Stimulated activated CD4-positive, alpha-beta T cell treated with anti-CD3 and anti-CD28 coated beads, Interleukin-12 subunit alpha, Interleukin-12 subunit beta, amount 100 ng/mL, for 4 hours (primary cell): ENCODE measurements at regions not wholly inside any gene's neighbourhood (a gene's known extent, or its start where the extent isn't known, plus 50 kb on each side); places are given as distances from the start of the nearest gene placed in this dataset.

ENCODE experiments used
- DNase-seq: peaks from one replicate; pipeline ENCODE4 v3.0.0-alpha.2; 2020

DNA sequence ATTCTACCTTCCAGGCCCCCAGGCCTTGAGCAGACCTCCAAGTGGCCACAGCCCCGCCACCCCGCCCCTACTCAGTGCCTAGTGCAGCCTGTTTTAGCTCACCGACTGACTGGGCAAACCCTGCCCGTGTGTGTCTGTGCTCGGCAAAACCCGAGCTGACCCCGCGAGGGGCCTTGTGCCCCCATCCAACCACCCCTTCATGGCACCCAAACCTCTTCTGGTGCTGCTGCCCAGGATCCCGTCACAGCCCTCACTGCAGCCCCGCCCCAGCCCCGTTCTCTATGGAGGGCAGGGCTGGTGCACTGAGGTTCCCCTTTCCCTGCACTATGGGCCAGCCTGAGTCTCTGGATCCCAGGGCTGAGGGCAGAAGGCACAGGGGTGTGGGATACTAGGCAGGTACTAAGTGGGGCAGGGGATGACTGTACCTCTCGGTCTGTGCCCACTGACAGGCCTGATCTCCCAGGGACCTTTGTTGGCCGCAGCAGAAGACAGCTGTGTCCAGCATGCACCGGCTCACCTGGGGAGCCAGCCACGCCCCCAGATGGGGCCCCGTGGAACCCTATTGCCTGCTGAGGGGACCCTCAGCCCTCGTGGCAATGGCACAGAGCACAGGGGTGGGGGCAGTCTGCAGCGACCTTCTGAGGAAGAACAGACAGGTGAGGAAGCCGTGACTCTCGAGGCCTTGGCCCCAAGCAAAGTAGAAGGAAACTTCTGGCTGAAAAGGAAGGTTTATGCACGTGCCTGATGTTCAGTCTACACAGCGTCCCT, 69.9 kb upstream of the OTOS start:
- DNase-seq = no peak

DNA sequence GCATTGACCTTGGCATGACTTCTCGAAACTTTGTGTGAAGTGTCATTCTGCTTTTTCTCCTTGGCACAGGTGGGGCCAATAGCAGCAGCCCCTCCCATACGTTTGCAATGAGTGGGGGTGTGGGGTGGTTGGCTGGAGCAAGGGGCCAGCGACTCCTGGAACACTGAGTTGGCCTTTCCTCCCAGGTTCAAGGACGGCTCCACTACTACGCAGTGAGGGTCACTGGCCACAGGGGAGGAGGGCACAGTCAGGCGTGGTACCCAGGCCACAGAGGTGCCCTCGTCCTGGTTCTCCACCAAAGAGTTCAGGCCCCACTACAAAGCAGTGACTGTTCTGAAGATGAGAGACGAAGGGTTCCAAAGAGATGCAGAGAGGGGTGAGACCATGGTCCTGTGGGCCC, 70.6 kb upstream of the OTOS start:
- no peak for DNase-seq

DNA sequence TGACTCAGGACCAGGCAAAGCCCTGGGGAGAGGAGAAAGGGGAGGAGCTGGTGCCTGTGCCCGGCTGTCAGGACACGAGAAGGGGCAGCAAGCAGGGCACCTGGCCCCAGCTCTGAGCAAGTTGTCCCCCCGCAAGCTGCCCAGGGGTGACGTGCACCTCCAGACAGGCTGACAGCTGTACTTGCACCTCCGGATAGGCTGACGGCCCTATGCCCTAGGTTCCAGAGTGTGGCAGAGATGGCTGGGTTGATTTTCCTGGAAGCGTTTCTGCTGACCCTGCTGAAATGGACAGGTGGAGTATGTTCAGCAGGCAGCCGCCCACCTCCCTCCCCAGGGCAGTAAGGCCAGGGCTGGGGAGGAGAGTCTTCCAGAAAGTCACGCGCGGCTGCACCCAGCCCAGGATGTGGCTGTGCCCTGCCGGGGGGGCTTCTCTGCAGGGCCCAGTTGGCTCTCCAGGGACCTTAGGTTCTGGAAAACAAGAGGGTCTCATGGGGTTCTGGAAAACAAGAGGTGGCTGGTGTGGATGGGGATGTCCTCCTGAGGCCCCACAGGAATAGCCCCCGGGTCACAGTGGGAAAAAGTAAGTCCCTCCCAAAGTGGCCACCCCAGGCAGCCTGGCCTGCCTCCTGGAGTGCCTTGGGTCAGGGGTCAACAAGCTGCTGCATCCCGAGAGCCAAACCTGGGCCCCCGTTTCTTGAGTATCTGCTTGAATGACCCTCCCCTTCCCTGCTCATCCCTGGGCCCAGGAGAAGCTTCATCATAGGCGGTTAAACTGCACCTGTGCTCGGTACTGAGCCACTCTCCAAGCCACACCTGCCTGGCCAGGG, 71.4 kb upstream of the OTOS start:
- no peak for DNase-seq

DNA sequence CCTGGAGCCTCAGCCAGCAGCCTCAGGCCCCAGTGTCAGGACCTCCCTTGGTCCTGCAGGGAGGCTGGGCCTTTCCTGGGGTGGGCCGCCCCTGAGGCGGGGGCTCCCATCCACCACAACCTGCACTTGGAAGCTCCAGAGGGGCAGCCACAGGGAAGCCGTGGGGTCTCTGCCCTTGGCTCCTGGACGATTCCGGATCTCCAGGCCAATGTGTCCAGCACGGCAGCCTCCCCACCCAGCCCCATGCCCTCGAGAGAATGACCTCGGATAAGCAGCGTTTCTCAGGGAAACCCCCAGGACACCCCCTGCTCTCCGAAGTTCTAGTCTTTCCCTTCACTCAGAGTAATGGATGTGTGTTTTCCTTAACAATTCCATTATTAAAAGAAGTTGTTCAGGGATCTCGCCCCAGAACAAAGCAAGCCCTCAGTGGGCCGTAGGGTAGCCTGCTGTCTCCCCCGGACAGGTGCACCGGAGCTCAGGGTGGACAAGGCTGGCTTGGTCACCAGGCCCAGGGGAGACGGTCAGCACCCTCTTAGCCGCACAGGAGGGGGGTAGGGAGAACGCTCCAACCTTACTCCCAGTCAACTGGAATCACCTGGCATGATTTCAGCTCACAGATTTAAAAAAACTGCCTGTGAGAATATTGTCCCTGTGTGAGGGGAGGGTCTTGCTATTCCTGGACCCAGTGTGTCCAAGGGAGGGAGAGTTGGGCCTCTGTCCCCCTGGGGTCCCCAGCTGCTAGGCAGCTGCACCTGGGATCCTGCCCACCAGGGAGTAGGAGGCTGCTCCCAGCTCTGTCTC, 72.2 kb upstream of the OTOS start:
- no peak for DNase-seq

DNA sequence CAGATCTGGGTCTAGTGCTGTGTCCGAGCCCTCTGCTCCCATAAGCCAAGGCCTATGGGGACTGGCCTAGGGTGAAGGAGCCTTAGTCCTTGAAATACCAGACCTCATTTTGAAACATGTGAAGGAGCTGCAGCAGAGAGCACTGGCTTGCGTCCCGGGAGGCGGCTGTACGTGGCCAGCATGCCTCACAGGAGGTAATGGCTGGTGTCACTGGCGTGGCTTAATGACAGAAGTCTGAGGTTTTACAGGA, 72.7 kb upstream of the OTOS start:
- no peak for DNase-seq

DNA sequence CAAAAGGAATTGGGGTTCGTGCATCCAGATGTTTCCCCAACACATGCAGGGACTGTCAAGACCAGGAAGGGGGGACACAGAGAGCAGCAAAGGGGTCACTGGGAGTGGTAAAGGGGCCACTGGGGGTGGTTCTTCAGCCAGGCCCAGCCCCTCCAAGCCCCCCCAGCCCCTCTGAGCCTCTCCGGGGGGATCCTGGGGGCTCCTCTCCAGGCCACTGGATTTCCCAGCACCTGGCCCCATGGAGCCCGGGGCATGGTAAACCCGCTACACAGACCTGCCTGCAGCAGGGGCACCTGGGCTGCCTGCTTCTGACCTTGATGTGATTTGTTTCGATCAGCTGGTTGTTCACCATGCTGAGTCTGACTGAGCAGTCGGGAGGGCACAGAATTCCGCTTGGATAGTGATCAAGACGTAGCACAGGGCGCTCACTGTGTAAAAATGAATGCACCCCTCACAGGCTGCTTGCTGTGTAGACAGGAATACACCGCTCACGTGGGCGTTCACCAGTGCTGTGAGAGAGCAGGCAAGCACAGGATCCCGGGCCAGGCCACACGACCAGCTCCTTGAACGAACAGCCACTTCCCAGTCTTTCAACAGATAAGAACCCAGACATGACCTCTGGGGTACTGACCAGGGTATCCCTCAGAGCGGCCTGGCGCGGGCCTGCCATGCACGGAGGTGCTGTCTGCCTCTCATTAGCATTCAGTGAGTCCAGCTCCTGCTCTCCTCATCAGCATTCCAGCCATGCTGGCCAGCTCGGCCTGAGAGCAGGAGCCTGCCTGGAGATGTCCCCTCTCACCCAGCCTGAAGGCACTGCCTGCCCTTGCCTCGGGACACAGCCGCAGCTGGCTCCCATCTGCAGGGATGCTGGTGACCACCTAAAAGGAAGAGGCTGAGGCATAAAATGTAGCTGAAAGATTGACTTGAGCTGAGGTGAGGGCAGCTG, 73.3 kb upstream of the OTOS start:
- DNase-seq = no peak

DNA sequence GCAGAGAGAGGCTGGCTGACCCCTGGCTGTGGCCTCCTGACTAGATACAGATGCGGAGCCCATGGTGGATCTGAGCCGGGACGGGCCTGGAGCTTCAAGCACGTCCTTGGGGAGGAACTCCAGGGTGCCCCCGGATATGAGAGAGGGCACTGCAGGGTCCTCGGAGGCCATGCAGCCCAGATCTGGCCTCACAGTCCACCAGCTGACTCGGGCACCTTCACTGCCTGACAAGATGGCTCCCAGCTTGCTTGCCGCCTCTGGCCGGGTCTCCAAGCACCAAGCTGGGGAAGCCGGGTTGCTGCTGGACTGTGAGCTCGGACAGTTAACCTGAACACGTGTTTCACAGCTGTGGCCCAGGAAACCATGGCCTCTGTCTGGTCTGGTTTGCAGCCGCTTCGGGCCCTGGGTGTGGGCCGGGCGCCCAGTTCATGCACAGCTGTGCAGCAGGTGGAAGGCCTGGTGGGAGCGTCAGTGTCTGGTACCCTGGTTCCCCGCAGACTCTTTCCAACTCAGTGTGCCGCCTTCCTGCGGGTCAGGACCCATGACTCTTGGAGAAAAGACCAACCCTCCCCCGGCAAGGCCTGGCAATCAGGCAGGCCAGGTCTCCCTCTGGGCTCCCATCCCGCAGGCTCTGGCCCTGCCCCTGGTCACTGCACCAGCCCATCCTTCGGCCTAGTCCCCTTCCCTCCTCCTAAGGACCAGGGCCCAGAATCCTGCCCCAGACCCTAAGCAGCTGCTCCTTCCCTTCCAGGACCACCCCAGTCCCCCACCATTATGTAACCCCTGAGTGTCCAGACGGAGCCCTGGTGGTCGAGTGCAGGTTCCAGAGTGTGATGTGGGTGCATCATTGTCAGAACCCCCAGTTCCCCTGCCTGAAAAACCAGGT, 74.6 kb upstream of the OTOS start:
- no peak for DNase-seq

DNA sequence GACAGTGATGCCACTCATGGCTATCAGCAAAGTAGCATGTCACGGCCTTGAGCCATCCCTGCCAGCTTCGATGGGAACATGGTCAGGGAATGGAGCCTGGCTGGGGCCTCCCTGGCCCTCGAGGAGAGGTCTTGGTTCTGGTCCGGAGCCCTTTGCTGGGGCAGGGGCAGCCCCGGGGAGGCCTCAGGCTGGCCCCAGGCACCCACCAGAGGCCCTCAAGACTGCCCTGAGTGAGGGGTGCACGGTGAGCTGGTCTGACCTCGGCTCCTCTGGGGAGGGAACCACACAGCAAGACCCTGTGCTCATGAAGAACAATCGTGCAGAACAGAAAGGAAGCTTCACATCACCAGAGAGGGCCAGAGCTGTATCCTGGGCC, 75.2 kb upstream of the OTOS start:
- DNase-seq = no peak

DNA sequence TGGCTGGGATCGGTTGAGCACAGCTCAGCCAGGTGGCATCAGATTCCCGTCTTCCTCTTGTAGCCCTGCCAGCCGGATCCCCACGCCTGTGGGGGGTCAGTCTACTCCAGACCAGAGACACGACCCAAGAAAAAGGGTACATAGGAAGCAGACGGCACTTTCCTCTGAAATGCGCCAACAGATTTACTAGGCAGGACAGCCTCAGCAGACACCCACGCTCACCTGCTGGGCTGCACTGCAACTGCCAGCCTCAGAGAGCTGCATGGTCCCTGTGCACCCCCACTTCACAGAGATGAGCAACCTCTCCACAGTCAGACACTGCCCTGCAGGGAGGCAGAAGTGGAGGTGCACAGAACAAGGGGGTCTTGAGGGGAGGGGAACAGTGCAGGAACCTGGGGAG, 75.7 kb upstream of the OTOS start:
- no peak for DNase-seq

DNA sequence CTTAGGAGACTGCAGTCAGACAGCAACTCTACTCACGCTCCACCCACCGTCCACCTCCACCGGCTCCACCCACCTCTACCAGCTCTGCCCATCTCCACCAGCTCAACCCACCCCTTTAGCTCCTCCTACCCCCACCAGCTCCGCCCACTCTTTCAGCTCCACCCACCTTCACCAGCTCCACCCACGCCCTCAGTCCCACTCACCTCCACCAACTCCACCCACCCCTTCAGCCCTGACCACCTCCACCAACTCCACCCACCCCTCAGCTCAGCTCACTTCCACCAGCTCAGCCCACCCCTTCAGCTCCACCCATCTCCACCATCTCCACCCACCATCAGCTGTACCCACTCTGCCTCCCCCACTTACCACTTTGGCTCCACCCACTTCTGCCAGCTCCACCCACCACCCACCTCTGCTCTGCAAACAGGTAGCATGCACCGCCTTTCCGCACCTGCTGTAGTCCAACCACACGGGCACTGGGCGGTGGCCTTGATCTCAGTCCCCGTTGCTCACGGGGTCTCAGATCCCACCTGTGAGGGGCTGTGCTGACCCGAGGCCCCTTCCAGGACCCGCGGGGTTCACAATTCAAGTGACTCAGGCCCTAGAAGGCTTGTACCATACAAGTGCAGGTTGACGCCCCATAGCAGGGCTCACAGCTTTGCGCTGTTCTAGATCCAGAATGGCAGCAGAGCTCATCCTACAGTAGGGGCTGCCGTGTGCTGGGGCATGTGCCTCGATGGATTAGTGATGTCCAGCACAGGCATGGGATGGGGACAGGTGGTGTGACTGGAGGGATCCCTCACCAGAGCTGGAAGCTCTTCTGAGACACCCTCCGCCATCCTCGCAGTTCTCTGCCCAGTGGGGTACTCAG, 77.2 kb upstream of the OTOS start:
- DNase-seq = no peak

DNA sequence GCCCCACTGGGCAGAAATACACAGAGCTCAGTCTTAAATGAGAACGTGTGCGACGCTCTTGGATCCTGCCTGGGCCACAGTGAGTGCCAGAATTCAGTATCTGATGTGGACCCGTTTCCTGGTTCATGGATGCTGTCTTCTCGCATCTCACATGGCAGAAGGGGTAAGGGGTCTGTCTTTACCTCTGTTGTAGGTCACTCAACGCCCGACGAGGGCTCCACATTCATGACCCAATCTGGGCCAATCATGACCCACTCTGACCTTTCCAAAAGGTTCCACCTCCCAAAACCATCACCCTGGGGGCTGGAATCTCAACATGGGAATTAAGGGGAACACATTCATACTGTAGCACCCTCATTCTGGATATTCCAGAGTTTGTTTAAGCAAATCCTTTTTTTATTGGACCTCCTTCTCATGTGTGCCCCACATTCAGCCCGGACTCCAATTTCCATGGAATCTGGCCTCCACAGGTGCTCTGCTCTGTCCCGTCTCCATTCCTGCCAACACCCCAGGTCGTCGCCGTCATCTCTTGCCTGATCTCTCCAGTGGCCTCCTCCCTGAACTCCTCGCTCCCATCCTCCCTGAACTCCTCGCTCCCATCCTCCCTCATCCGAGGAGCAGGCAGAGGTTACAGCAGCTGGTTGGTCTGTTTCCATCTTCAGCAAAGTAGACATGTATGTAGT, 78.9 kb upstream of the OTOS start:
- no peak for DNase-seq

DNA sequence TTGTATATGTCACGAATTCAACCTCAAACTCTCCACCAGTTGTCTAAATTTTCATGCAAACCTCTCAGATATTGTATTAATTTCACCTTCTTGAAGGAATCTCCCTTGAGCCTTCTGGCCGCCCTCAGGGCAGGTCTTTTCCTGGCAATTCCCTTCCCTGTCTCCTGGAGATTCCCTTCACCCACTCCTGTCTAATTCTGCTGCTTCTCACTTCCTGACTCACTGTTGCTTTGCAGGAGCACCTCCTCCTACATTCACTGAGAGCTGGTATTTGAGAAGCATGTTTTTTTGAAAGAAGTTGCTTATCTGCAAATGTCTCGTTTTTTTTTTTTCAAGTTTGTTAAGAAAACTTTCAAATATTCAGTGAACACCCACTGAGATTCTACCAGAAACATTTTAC, 79.9 kb upstream of the OTOS start:
- DNase-seq = no peak

DNA sequence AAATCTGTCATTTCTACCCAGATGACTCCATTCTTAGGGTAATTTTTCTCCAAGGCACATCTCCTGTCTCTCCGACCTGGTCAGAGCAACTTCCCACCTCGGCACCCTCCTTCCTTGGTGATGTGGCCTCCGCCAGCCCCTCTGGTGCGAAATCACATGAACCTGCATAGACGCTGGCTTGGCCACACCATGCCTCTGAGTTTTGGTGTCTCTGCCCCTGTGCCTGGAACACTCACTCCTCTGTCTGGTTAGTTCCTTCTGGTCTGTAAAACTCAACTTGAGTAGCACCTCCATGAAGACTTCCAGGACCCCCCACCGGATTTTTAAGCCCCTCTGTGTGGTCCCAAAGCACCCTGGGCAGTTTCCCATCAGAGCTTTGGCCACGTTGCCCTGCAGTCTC, 83.2 kb upstream of the OTOS start:
- no peak for DNase-seq

DNA sequence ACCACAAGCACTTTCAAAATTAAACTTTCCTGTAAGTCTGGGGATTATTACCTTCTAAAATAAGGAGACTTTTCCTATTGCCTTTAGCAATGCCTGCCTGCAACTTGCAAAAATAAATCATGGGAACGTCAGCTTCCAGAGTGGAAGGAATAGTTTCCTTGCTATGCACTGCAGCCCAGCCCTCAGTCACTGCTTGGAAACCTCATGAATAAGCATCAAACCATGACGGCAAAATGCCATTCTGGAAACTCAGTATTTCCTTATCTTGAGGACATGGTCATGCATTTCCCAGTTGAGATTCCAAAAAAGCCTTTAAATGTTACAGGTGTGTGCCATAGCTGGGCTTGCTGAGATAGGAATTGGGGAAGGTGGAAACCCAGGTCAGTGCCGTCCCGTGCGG, 84.2 kb upstream of the OTOS start:
- DNase-seq = no peak

DNA sequence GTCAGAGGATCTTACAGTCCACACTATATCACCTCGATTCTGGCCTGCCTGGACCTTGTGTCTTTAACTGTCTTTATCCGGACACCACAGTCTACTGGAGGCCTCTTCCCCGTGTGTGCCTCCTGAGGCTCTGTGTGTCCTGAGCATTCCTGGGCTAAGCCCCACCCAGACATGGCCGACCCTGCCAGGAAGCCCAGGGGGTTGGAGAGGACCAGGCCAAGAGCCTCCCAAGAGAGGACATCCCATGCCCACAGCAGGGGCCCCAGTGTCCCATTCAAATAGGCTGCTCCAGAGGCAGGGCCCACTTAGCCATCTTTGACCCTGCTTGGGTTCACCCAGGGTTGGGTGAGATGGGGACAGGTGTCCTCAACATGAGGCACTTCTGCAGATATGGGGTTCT, 84.7 kb upstream of the OTOS start:
- no peak for DNase-seq

DNA sequence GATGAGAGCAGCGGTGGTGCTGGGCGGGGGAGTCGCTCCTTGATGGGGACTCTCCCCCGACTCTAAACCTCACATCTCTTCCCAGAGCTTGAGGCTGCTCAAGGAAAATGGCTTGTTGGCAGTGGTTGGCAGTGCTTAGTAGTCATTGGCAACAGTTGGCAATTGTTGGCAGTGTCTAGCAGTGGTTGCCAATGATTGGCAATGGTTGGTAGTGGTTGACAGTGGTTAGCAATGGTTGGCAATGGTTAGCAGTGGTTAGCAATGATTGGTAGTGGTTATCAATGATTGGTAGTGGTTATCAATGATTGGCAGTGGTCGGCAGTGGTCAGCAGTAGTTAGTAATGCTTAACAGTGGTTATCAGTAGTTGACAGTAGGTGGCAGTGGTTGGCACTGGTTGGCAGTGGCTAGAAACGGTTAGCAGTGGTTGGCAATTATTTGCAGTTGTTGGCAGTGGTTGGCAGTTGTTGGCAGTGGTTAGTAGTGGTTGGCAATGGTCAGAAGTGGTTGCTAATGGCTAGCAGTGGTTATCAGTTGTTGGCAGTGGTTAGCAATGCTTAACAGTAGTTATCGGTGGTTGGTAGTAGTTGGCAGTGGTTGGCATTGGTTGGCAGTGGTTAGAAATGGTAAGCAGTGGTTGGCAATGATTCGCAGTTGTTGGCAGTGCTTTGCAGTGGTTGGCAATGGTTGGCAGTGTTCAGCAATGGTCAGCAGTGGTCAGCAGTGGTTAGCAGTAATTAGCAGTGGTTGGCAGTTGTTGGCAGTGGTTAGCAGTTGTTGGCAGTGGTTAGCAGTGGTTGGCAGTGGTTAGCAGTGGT, 85.4 kb upstream of the OTOS start:
- no peak for DNase-seq

DNA sequence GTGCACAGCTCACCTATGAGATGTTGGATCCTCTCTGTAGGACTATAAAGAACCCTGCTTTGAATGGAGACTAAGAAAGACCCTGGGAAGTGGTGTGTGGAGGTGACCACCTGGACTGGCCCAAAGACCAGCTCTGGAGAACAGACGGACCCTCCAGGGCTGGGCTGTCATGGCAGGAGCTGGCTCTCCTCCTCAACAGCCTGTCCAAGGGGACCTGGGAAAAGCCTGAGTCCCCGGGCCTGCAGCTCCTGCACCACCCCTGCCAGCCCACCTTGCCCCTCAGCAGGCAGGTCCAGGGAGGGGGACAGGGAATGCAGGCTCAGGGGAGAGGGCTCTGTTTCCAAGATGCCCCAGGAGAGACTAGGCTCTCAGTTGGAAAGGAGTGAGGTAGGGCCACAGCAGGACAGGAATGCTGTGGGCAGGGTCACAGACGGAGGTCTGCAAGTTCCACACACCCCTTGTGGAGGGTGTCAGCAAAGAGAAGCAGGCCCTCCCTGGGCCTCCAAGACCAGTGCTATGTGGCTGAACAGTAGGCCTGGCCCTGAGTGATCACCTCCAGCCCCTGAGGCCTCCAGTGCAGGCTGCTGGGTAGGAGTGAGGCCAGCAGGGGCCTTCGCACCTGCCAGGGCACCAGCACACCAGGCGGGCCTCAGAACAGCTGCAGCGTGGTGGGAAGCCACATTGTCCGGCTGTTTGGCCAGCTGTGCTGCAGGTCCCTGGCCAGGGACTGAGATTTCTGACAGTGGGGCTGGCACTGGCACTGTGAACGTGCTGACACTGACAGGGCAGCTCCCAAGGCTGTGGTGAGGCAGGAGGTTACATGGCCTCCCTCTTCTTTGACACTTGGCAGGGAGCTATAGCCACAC, 86.4 kb upstream of the OTOS start:
- no peak for DNase-seq
